ENCODE measurements at regions not wholly inside any gene's neighbourhood (a gene's known extent, or its start where the extent isn't known, plus 50 kb on each side); places are given as distances from the start of the nearest gene placed in this dataset.

- H3K4me3 ChIP-seq (ENCODE audit: low read depth, low read length, poor library complexity, severe bottlenecking) = no peak overlapping the region
- CTCF ChIA-PET = no interaction called here
- DNase-seq (ENCODE audit: low spot score) = no peak
- no peaks in the 10 kb centered on the region for H3K27me3 ChIP-seq (replicated peaks; ENCODE audit: insufficient read depth, low read depth, low read length, poor library complexity)
- no peak overlapping the region for H3K27ac ChIP-seq (ENCODE audit: low read depth, low read length, poor library complexity, severe bottlenecking)
- no peaks in the 10 kb centered on the region for H3K4me1 ChIP-seq (ENCODE audit: insufficient read depth, low read length, poor library complexity, severe bottlenecking)
- POLR2A ChIA-PET (ENCODE audit: low non-redundant PET) = no interaction called here
- intact Hi-C loops (cut with micrococcal nuclease; ENCODE audit: unreplicated experiment) = no loop called here
- no peak for TF ChIP-seq CTCF (conservative IDR thresholded peaks at IDR 0.05; ENCODE audit: low read depth, low read length)
- no peak for TF ChIP-seq EZH2 (IDR thresholded peaks at IDR 0.05; ENCODE audit: borderline replicate concordance, low read depth, low read length, poor library complexity, severe bottlenecking)
- H3K36me3 ChIP-seq (ENCODE audit: insufficient read depth, low read length, poor library complexity, severe bottlenecking) = no peaks in the 10 kb centered on the region
- BruUV-seq (replicated peaks) = no TSS peak
- no peaks in the 10 kb centered on the region for H3K9me3 ChIP-seq (ENCODE audit: low read depth, low read length, poor library complexity, severe bottlenecking)
Measured at GRCh38 chr17:72069586-72070202, 51.1 kb upstream of the SOX9 start.
